HK-2 (cell line): ENCODE measurements at regions not wholly inside any gene's neighbourhood (a gene's known extent, or its start where the extent isn't known, plus 50 kb on each side); places are given as distances from the start of the nearest gene placed in this dataset.
"Not testable (repeated sequence)": the region's sequence is repeated elsewhere in the genome, so short reads cannot be mapped to it uniquely, and the experiment has no call there.

Experiments used
- DNase-seq: peaks from one replicate; pipeline ENCODE4 v3.0.0-alpha.2; 2018; ENCODE audit not compliant: unreplicated experiment

- DNase-seq: no peak
These were observed 274.2 kb upstream of the SOX9 start for GRCh38 chr17:71846561-71847110.

- no peak for DNase-seq
These were observed 270.7 kb upstream of the SOX9 start for GRCh38 chr17:71849783-71850768.

DNA sequence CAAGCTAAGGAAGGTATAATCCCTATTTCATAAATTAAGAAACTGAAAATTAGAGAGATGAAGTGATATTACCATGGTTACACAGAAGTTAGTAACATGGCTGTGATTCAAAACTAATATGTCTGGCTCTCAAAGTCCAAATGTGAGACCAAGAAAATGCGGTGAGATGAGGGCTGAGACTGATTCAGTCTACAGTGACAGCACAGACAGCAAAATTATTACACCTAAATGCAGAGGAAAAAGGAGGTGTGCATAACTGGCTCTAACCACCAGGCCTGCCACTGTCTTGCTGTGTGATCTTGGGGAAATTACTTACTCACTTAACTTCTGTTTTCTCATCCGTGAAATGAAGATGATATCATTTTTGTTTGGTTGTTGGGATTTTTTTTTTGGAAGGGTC is 270.0 kb upstream of the SOX9 start:
- DNase-seq: no peak

- no peak for DNase-seq
These were observed 265.8 kb upstream of the SOX9 start for GRCh38 chr17:71855010-71855409.

- DNase-seq: no peak
These were observed 256.1 kb upstream of the SOX9 start for GRCh38 chr17:71864755-71865154.

- no peak for DNase-seq
These were observed 254.7 kb upstream of the SOX9 start for GRCh38 chr17:71866095-71866494.

DNA sequence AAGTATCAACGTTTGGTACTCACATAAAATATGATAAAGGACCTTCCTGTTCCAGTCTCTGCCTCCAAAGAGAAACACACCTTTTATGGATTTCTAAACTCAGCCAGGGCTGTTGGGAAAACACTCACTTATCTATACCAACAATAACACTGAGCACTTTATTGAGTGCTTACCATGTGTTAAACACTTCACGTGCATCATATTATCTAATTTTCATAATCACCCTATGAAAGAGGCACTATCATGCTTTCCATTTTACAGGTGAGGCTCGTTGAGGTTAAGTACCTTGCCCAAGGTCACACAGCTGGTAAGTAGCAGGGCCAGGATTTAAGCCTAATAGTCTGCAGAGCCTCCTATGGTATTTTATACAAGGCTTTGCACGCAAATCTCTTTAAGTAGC is 251.5 kb upstream of the SOX9 start:
- DNase-seq: no peak

DNA sequence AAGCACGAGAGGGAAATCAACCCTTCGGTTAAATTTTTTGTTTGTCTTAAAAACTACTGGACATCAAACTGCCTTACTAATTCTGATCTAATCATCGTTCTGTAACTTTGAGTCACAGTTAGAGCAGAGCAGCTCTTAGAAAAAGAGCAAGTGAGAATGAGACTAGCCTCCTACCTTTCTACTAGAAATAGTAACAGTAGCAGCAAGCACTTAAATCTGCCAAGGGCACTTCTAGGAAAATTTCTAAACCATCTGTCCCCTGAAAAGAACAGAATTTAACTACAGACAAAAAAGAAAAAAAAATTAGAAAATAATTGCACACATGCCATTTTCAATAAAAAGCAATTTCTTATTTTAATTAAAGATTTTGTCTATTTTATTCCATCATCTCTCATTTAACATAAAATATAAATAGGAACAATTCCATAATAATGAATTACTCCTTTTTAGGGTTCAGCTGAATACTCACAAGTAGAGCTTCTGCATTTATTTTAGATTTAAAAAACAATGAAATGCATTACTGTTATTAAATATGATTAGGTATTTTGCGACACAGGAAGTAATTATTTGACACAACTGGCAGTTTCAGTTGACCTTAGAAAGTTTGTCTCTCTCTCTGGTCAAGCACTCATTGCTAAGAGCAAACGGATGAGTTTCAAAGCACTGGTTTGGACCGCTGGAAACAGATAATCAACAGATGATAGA is 250.8 kb upstream of the SOX9 start:
- DNase-seq: no peak

GRCh38 chr17:71870546-71870862 is 250.3 kb upstream of the SOX9 start:
- DNase-seq: no peak

DNA sequence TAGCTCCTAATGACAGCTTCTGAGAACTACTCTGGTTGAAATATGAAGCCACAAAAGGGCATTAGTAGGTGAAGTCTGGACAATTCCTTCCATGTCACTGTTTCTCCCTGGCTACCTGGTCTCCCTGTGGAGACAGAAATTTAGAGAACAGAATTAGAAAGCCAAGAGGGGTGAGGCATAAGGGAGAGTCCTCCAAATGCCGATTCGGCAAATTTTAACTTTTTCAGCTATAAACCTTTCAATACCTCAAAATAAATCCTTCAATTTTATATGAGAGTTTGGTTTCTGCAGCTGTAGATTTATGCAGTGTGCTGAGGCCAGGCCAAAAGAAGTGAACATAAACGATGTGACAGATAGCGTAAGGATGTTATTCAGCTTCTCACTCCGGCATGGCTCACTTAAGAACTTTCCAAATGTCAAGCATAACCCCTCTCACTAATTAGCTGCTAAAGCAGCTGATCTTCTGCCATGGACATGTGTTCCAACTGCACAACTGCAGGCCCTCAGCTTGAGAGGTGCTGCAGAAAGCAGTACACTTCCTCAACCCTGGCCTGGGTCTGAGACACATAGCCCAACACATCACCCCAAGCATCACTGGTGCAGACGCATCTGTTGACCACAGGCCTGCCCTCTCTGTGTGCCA is 247.9 kb upstream of the SOX9 start:
- no peak for DNase-seq

DNA sequence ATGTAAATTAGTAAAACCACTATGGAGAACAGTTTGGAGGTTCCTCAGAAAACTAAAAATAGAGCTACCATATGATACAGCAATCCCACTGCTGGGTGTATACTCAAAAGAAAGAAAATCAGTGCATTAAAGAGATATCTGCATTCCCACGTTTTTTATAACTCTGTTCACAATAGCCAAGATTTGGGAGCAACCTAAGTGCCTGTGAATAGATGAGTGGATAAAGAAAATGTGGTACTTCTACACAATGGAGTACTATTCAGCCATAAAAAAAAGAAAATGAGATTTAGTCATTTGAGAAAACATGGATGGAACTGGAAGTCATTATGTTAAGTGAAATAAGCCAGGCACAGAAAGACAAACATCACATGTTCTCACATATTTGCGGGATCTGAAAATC is 246.0 kb upstream of the SOX9 start:
- not testable (repeated sequence) for DNase-seq

DNA sequence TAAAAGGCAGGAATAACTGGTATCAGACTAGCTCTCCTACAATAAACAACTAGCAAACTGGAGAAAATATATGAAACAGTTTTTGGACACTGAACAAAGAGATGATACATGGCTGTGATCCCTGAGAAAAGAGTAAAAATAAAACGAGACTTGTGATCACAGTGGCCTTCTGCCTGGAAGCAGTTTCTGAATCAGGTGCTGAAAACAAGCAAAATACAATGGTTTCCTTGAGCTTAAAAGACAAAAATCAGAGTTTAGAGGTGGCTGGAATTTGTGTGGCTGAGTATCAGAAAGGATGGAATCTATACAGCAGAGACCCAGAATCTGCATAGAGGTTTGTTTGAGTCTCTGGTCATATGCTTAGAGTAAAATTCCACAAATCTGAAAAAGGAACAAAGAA is 242.5 kb upstream of the SOX9 start:
- no peak for DNase-seq

DNA sequence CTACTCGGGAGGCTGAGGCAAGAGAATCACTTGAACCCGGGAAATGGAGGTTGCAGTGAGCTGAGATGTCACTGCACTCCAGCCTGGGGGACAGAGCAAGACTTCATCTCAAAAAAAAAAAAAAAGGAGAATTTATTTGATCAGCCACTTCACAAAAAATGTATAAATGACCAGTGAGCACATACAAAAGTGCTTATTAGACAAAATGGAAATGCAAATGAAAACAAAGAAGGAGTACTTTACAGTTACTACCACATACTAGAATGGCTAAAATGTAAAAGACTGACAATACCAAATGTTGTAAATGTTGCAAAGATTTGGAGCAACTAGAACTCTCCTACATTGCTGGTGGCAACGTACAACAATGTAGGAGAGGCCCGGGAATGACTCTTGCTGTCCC is 241.8 kb upstream of the SOX9 start:
- no peak for DNase-seq

DNA sequence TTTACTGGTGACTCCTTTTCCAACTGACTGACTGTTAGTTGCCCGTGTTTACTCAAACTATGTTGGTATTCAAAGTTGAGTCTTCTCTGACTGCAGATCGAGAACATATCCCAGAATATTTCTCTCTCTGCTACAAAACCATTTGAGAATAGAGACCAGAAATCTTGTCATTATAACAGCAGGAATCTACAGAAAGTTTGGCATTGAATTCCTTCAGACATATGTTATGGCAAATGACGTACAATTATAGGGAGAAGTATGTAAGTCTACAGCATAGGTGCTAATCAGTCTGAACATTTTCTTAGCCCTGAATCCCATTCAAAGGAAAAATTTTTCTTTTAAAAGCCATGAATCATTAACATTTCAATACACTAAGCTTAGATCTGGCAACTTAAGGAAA is 239.8 kb upstream of the SOX9 start:
- no peak for DNase-seq

GRCh38 chr17:71881581-71881980 is 239.2 kb upstream of the SOX9 start:
- DNase-seq: no peak

GRCh38 chr17:71883258-71883657 is 237.6 kb upstream of the SOX9 start:
- DNase-seq: no peak

- no peak for DNase-seq
These were observed 237.0 kb upstream of the SOX9 start for GRCh38 chr17:71883845-71884244.

DNA sequence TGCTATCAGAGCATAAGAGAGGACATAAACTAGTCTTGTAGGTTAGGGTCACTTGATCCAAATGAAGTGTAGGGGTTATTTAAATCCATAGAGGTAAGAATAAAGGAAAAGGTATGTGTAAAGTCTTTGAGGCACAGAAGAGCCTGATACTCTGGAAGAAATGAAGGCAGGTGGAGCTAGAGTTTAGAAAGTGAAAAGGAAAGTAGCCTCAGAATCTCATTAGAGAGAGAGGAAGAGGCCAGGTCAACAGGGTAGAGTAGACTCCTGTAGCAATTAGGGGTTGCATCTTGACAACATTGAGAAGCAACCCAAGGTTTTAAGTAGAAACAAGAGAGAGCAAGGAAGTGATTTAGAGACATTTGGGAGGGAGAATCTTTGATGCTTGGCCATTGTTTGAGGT is 235.2 kb upstream of the SOX9 start:
- DNase-seq: no peak

DNA sequence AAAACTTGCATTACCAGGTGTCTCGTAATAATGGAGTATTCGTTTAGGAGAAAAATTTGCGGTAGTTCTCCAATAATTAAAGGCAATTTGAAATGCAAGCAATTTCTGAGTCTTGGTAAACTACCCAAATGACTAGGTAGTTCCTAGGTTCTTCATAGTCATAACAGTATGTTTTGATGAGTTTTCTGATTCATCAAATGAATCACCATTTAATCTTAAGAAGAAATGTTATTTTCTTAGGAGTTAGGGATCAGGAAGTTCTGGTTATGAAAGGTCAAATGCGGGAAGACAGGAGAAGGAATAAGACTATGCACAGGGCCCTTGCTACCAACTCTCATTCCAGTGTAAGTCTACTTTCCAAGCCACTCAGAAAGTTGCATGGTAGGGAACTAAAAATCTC is 221.5 kb upstream of the SOX9 start:
- no peak for DNase-seq

GRCh38 chr17:71900621-71901229 is 220.1 kb upstream of the SOX9 start:
- no peak for DNase-seq

- DNase-seq: no peak
These were observed 217.8 kb upstream of the SOX9 start for GRCh38 chr17:71902894-71903506.
